ENCODE measurements at regions not wholly inside any gene's neighbourhood (a gene's known extent, or its start where the extent isn't known, plus 50 kb on each side); places are given as distances from the start of the nearest gene placed in this dataset.

GRCh38 chr7:156261581-156261980 lies 379.0 kb upstream of the RNF32 start:
- Histone ChIP-seq H3K4me3 (no peak overlapping the region), H3K27me3 (no peaks in the 10 kb centered on the region), H3K9me3 (no peaks in the 10 kb centered on the region), H3K27ac (no peak overlapping the region), H3K36me3 (no peaks in the 10 kb centered on the region), H3K4me1 (no peaks in the 10 kb centered on the region)
- DNase-seq (ENCODE audit: low spot score in 2 of 2), result no peak
- TF ChIP-seq, protein P1, sequence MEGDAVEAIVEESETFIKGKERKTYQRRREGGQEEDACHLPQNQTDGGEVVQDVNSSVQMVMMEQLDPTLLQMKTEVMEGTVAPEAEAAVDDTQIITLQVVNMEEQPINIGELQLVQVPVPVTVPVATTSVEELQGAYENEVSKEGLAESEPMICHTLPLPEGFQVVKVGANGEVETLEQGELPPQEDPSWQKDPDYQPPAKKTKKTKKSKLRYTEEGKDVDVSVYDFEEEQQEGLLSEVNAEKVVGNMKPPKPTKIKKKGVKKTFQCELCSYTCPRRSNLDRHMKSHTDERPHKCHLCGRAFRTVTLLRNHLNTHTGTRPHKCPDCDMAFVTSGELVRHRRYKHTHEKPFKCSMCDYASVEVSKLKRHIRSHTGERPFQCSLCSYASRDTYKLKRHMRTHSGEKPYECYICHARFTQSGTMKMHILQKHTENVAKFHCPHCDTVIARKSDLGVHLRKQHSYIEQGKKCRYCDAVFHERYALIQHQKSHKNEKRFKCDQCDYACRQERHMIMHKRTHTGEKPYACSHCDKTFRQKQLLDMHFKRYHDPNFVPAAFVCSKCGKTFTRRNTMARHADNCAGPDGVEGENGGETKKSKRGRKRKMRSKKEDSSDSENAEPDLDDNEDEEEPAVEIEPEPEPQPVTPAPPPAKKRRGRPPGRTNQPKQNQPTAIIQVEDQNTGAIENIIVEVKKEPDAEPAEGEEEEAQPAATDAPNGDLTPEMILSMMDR (IDR thresholded peaks at IDR 0.05), result no peak
- intact Hi-C loops (cut with DNase I), result no loop called here

- no peaks in the 10 kb centered on the region for H3K27me3 ChIP-seq
- H3K4me3 ChIP-seq, result no peak overlapping the region
- intact Hi-C loops (cut with DNase I), result no loop called here
- no peaks in the 10 kb centered on the region for H3K9me3 ChIP-seq
- H3K36me3 ChIP-seq, result no peaks in the 10 kb centered on the region
- TF ChIP-seq, protein P1 (IDR thresholded peaks at IDR 0.05), result no peak
- DNase-seq (ENCODE audit: low spot score in 2 of 2), result no peak
- no peaks in the 10 kb centered on the region for H3K4me1 ChIP-seq
- no peak overlapping the region for H3K27ac ChIP-seq
These were observed 382.7 kb upstream of the RNF32 start for GRCh38 chr7:156257904-156258303.

DNA sequence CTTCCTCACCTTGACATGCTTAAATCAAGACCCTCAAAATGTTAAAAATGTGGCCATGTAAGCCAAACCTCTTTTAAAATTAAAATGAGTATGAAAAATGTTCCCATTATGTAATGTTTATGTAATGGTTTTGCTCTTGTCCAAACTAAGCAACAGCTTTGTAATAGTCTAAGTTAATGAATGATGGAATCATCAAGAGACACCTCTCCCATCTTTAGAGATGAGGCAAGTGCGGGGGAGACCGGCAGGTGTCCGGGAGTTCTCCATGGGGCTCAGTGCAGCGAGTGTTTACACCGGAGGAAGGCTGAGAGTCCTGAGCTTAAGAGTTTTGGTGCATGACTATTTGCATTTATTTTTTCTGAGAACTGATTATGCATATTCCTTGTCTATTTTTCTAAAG lies 384.9 kb upstream of the RNF32 start:
- Histone ChIP-seq H3K36me3 (no peaks in the 10 kb centered on the region), H3K27ac (no peak overlapping the region), H3K4me1 (no peaks in the 10 kb centered on the region), H3K4me3 (no peak overlapping the region), H3K9me3 (no peaks in the 10 kb centered on the region), H3K27me3 (no peaks in the 10 kb centered on the region)
- DNase-seq (ENCODE audit: low spot score in 2 of 2), result no peak
- TF ChIP-seq, protein P1 (IDR thresholded peaks at IDR 0.05), result no peak
- intact Hi-C loops (cut with DNase I), result no loop called here

DNA sequence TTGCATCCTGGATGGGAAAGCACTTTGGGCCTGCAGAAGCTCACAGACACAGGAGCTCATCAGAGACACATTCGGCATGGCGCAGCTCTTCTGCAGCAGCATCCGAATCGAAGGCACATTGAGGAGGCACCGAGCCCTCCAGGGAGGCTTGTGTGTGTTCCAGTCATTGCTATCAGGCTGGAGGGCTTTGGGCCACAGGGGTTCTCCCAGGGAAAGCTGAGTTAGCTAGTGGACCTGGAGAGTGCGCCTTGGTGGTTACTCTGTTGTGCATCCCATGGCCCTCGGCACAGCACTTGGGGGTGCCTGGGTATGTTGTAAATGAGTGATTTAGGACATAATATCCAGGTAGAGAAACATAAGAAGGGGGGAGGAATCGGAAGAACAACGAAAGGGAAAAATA lies 388.7 kb upstream of the RNF32 start:
- no peak overlapping the region for H3K4me3 ChIP-seq
- H3K27me3 ChIP-seq, result no peaks in the 10 kb centered on the region
- no peak overlapping the region for H3K27ac ChIP-seq
- TF ChIP-seq, protein P1 (IDR thresholded peaks at IDR 0.05), result no peak
- DNase-seq (ENCODE audit: low spot score in 2 of 2), result no peak
- intact Hi-C loops (cut with DNase I), result no loop called here
- no peaks in the 10 kb centered on the region for H3K9me3 ChIP-seq
- H3K36me3 ChIP-seq, result no peaks in the 10 kb centered on the region
- no peaks in the 10 kb centered on the region for H3K4me1 ChIP-seq

DNA sequence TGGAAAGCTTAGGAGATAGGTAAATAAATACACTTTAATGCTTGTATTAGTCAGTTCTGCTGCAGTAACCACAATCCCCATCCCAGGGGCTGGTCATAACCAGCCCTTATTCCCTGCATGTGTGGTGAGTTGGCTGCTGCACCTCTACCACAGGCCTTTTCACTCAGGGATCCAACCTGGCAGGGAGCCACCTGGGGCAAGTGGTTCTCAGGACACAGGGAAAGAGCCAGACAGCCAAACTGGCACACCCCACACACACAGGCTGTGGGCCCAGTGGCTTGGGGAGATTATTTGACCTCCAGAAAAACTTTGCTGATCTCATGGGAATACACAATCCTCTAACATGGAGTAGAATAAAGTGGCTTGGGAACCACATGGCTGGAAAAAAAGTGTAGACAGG lies 400.0 kb upstream of the RNF32 start:
- TF ChIP-seq, protein P1 (IDR thresholded peaks at IDR 0.05), result no peak
- Histone ChIP-seq H3K27me3 (no peaks in the 10 kb centered on the region), H3K9me3 (no peaks in the 10 kb centered on the region), H3K4me3 (no peak overlapping the region), H3K27ac (no peak overlapping the region), H3K4me1 (no peaks in the 10 kb centered on the region), H3K36me3 (no peaks in the 10 kb centered on the region)
- intact Hi-C loops (cut with DNase I), result no loop called here
- no peak for DNase-seq (ENCODE audit: low spot score in 2 of 2)
